ENCODE measurements at regions not wholly inside any gene's neighbourhood (a gene's known extent, or its start where the extent isn't known, plus 50 kb on each side); places are given as distances from the start of the nearest gene placed in this dataset.
"Not testable (repeated sequence)": the region's sequence is repeated elsewhere in the genome, so short reads cannot be mapped to it uniquely, and the experiment has no call there.

- no peak for DNase-seq
These were observed 57.6 kb downstream of the CCDC59 start for GRCh38 chr12:82300611-82301010.

- DNase-seq: no peak
These were observed 58.7 kb downstream of the CCDC59 start for GRCh38 chr12:82299319-82300025.

- no peak for DNase-seq
These were observed 67.8 kb downstream of the CCDC59 start for GRCh38 chr12:82290415-82290814.

GRCh38 chr12:82281335-82281734 is 76.9 kb downstream of the CCDC59 start:
- not testable (repeated sequence) for DNase-seq

- DNase-seq: no peak
These were observed 78.6 kb downstream of the CCDC59 start for GRCh38 chr12:82279536-82280058.

- DNase-seq: no peak
These were observed 80.6 kb downstream of the CCDC59 start for GRCh38 chr12:82277582-82277981.

- no peak for DNase-seq
These were observed 115.5 kb downstream of the CCDC59 start for GRCh38 chr12:82242729-82243128.

- DNase-seq: no peak
These were observed 132.3 kb downstream of the CCDC59 start for GRCh38 chr12:82225871-82226270.

- DNase-seq: no peak
These were observed 134.8 kb downstream of the CCDC59 start for GRCh38 chr12:82223426-82223825.

GRCh38 chr12:82216475-82216874 is 141.7 kb downstream of the CCDC59 start:
- DNase-seq: no peak

GRCh38 chr12:82213761-82214160 is 144.4 kb downstream of the CCDC59 start:
- DNase-seq: no peak

GRCh38 chr12:82210882-82211281 is 147.3 kb downstream of the CCDC59 start:
- DNase-seq: no peak

- no peak for DNase-seq
These were observed 148.7 kb downstream of the CCDC59 start for GRCh38 chr12:82209533-82209932.

GRCh38 chr12:82207556-82207955 is 150.6 kb downstream of the CCDC59 start:
- DNase-seq: no peak

- no peak for DNase-seq
These were observed 155.1 kb downstream of the CCDC59 start for GRCh38 chr12:82203086-82203485.

- DNase-seq: no peak
These were observed 170.6 kb downstream of the CCDC59 start for GRCh38 chr12:82187595-82187994.

- no peak for DNase-seq
These were observed 171.2 kb downstream of the CCDC59 start for GRCh38 chr12:82187011-82187410.

- no peak for DNase-seq
These were observed 171.9 kb downstream of the CCDC59 start for GRCh38 chr12:82186282-82186681.

GRCh38 chr12:82184844-82185243 is 173.3 kb downstream of the CCDC59 start:
- no peak for DNase-seq

- no peak for DNase-seq
These were observed 175.5 kb downstream of the CCDC59 start for GRCh38 chr12:82182601-82183190.

GRCh38 chr12:82176761-82177490 is 181.3 kb downstream of the CCDC59 start:
- DNase-seq: no peak

GRCh38 chr12:82176026-82176425 is 182.2 kb downstream of the CCDC59 start:
- no peak for DNase-seq

- DNase-seq: no peak
These were observed 183.3 kb downstream of the CCDC59 start for GRCh38 chr12:82174936-82175335.

- DNase-seq: no peak
These were observed 183.8 kb downstream of the CCDC59 start for GRCh38 chr12:82174383-82174782.
